IPS-20b (cell line): ENCODE measurements at regions not wholly inside any gene's neighbourhood (a gene's known extent, or its start where the extent isn't known, plus 50 kb on each side); places are given as distances from the start of the nearest gene placed in this dataset.
"Not testable (repeated sequence)": the region's sequence is repeated elsewhere in the genome, so short reads cannot be mapped to it uniquely, and the experiment has no call there.

ENCODE experiments used
- H3K27ac ChIP-seq: one replicate; pipeline ENCODE4 v1.5.1; 2013; ENCODE audit warnings: low read length
- H3K27me3 ChIP-seq: 2 replicates; pipeline ENCODE4 v1.6.1; 2013; ENCODE audit warnings: mild to moderate bottlenecking, low read length, inconsistent platforms; ENCODE audit not compliant: insufficient read depth
- H3K36me3 ChIP-seq: 2 replicates; pipeline ENCODE4 v1.6.1; 2013; ENCODE audit warnings: low read depth, mild to moderate bottlenecking, inconsistent platforms, low read length, moderate library complexity; ENCODE audit not compliant: insufficient read depth
- H3K4me1 ChIP-seq: 2 replicates; pipeline ENCODE4 v1.6.1; 2013; ENCODE audit warnings: mild to moderate bottlenecking, control low read depth, inconsistent platforms, low read length, moderate library complexity; ENCODE audit not compliant: insufficient read depth
- H3K4me3 ChIP-seq: 2 replicates; pipeline ENCODE4 v1.5.1; 2013; ENCODE audit warnings: mild to moderate bottlenecking, low read length, inconsistent platforms
- H3K9ac ChIP-seq: 2 replicates; pipeline ENCODE4 v1.6.1; 2013; ENCODE audit warnings: low read depth, mild to moderate bottlenecking, inconsistent platforms, low read length, moderate library complexity
- H3K9me3 ChIP-seq: 2 replicates; pipeline ENCODE4 v1.6.1; 2013; ENCODE audit warnings: mild to moderate bottlenecking, low read depth, low read length, inconsistent platforms; ENCODE audit not compliant: insufficient read depth

DNA sequence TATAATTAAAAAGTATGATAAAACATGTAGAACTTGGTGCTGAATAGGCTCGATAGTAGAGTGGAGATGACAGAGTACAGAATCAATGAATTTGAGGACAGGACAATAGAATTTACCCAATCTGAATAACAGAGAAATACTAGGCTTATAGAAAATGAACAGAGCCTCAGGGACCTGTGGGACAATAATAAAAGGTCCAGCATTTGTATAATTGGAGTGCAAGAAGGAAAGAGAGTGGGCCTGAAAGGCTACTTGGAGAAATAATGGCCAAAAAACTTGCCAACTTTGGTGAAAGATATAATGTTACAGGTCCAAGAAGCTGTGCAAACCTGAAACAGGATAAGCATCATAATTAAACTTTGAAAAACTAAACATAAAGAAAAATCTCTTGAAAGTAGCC, 227.3 kb downstream of the CXCL12 start:
- Histone ChIP-seq H3K27ac (no peak overlapping the region), H3K9ac (no peak overlapping the region), H3K27me3 (no peaks in the 10 kb centered on the region), H3K4me3 (no peak overlapping the region; the same call in 1 of the 2 replicates), H3K4me1 (no peaks in the 10 kb centered on the region), H3K36me3 (no peaks in the 10 kb centered on the region), H3K9me3 (peaks cover 12% of the 10 kb centered on the region; the same call in 1 of the 2 replicates)

GRCh38 chr10:44154956-44155355, 229.9 kb downstream of the CXCL12 start:
- Histone ChIP-seq H3K27me3 (no peaks in the 10 kb centered on the region), H3K36me3 (no peaks in the 10 kb centered on the region), H3K4me1 (no peaks in the 10 kb centered on the region), H3K27ac (no peak overlapping the region), H3K4me3 (no peak overlapping the region), H3K9ac (no peak overlapping the region), H3K9me3 (peaks cover 28% of the 10 kb centered on the region; the same call in 1 of the 2 replicates)

DNA sequence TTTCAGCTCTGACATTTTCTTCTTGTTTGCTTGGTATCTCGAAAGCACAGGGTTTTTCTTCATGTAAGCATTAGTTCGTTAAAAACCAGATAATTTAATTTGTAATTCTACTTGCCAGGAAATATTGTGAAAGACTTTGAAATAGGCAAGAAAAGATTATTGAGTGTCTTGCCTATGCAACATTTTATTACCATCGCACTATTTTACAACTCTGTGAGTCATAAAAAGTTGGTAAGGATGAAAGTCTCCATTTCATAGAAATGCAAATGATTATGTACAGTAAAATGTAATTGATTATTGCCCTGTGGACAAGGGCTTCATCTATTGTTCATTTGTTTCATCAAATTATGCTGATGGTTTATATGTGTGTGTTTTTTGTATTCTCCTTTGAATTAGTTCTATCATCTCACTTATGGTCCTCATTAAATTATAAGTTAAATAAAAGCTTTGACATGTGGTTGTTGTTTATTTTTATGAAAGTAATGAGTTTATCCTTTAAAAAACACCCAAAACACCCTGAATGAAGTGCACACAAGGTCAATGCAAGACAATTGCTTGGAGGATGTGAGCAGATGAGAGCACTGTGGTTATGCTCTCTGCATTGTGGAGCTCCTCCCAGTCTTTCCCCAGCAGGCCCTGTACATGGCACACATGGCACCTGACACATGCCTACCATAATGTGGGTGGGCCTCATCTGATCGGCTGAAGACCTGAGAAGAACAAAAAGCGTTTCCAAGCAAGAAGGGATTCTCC, 230.8 kb downstream of the CXCL12 start:
- Histone ChIP-seq H3K36me3 (no peaks in the 10 kb centered on the region), H3K27ac (no peak overlapping the region), H3K27me3 (no peaks in the 10 kb centered on the region), H3K9ac (no peak overlapping the region), H3K4me1 (no peaks in the 10 kb centered on the region), H3K4me3 (no peak overlapping the region), H3K9me3 (peaks cover 28% of the 10 kb centered on the region; the same call in 1 of the 2 replicates)

DNA sequence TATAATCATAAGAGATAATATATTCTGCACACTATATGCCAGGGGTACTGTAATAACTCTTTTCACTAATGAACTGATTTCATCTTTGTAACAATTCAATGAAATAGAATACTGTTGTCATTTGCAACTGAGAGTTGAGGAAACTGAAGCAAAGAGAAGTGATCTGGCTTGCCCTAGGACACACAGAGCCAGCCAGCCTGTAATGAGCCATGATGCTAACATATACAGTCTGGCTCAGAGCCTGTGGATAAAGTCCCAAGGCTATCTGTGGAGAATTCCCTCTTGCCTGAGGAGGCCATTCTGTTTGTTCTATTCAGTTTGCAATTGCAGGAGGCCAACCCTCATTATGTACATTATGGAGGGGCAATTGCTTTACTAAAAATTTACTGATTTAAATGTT, 241.3 kb downstream of the CXCL12 start:
- H3K9me3 ChIP-seq, result no peaks in the 10 kb centered on the region
- no peak overlapping the region for H3K9ac ChIP-seq
- no peak overlapping the region for H3K4me3 ChIP-seq
- no peaks in the 10 kb centered on the region for H3K4me1 ChIP-seq
- H3K27ac ChIP-seq, result no peak overlapping the region
- H3K27me3 ChIP-seq, result no peaks in the 10 kb centered on the region
- H3K36me3 ChIP-seq, result no peaks in the 10 kb centered on the region

DNA sequence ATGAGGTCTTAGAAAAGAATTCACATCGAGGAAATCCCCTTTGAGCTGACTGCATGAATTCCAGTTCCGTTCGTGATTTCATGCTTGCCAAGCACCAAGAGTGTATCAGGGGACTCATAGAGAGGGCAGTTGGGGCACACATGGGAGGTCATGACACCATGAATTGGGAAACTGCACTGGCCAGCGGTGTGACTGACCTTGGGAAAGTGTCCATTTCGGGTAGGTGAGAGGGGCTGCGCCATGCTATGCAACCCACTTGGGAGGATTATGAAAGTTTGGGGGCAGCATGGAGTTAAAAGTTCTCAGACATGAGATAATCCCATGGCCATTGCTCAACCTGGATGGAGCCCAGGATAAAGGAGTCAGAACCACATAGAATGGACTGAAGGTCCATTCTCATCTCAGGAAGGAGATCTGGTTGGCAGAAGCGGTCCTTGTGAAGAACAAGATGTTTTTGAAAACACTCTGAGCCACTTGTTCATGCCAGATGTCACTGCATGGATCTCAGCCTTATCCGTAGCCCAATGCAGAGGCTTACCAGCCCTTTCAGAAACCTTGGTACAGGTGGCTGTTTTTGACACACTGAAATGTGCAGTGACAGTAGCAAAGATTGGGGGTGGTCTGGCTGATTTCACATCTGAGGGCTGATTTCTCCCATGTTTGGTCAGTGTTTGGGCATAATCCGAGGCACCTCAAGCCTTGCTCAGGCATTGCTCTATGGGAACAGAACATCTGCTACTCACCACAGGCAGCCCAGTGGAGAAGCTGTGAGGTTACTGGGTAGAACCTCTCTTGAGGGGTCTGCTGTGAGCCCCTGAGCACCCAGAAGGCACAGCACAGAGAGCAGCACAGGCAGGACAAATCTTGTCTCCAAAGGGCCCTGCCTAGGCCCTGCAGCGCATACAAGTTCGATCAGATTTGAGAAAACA, 252.3 kb downstream of the CXCL12 start:
- Histone ChIP-seq H3K27ac (no peak overlapping the region), H3K4me3 (no peak overlapping the region), H3K36me3 (no peaks in the 10 kb centered on the region), H3K9me3 (peaks cover 9% of the 10 kb centered on the region; the same call in 1 of the 2 replicates), H3K9ac (no peak overlapping the region), H3K4me1 (no peaks in the 10 kb centered on the region), H3K27me3 (no peaks in the 10 kb centered on the region)

DNA sequence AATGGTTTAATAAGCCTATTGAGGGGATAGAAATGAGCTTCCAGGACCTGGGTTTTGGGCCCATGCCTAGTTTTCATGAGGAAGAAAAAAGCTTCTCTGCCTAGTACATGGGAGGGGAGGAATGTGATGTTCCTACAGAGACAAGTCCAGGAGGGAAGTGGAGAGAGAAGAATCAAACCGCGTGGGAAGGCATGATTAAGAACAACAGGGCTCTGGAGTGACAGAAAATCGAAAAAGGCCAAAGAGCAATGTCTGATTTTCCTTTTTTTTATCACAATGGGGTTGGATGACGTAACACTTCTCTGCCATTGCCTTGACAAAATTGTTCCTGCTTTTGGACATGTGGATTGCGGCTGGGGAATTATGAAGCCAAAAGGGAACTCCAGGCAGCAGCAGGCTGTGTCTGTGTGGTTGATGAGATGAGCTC, 258.6 kb downstream of the CXCL12 start:
- no peak overlapping the region for H3K9ac ChIP-seq
- no peaks in the 10 kb centered on the region for H3K9me3 ChIP-seq
- H3K27ac ChIP-seq, result no peak overlapping the region

GRCh38 chr10:44125879-44126278, 259.0 kb downstream of the CXCL12 start:
- Histone ChIP-seq H3K27me3 (no peaks in the 10 kb centered on the region), H3K9me3 (no peaks in the 10 kb centered on the region), H3K4me1 (no peaks in the 10 kb centered on the region), H3K27ac (no peak overlapping the region), H3K36me3 (no peaks in the 10 kb centered on the region), H3K9ac (no peak overlapping the region), H3K4me3 (no peak overlapping the region)

More for the DNA sequence above, 258.6 kb downstream of the CXCL12 start:
- no peaks in the 10 kb centered on the region for H3K36me3 ChIP-seq
- H3K4me3 ChIP-seq, result no peak overlapping the region
- H3K4me1 ChIP-seq, result no peaks in the 10 kb centered on the region
- H3K27me3 ChIP-seq, result no peaks in the 10 kb centered on the region

GRCh38 chr10:44118500-44118899, 266.4 kb downstream of the CXCL12 start:
- no peaks in the 10 kb centered on the region for H3K36me3 ChIP-seq

DNA sequence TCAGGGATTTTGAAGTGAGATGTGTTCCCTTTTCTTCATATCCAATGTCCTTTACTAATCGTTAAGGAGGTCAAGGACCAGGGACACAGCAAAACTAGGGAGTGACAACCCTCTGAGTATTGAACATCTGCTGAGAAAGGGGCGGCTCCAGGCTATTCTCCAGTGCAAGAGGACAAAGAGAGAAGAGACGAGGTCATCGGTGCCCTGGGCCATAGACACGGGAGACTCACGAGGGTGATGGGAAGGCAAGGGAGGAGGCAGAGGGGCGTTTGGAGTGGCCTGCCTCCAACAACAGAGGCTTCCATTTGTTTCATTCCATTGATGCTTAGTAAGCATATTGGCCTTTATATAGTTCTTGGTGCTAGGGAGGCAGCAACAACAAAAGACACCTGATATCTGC, 268.4 kb downstream of the CXCL12 start:
- H3K4me1 ChIP-seq, result no peaks in the 10 kb centered on the region
- no peak overlapping the region for H3K27ac ChIP-seq
- H3K4me3 ChIP-seq, result no peak overlapping the region
- no peaks in the 10 kb centered on the region for H3K36me3 ChIP-seq
- H3K27me3 ChIP-seq, result no peaks in the 10 kb centered on the region
- H3K9me3 ChIP-seq, result peaks cover 5% of the 10 kb centered on the region
- no peak overlapping the region for H3K9ac ChIP-seq

More at GRCh38 chr10:44118500-44118899, 266.4 kb downstream of the CXCL12 start:
- Histone ChIP-seq H3K4me1 (no peaks in the 10 kb centered on the region), H3K9ac (no peak overlapping the region), H3K27me3 (no peaks in the 10 kb centered on the region), H3K27ac (no peak overlapping the region), H3K9me3 (no peaks in the 10 kb centered on the region), H3K4me3 (no peak overlapping the region)

DNA sequence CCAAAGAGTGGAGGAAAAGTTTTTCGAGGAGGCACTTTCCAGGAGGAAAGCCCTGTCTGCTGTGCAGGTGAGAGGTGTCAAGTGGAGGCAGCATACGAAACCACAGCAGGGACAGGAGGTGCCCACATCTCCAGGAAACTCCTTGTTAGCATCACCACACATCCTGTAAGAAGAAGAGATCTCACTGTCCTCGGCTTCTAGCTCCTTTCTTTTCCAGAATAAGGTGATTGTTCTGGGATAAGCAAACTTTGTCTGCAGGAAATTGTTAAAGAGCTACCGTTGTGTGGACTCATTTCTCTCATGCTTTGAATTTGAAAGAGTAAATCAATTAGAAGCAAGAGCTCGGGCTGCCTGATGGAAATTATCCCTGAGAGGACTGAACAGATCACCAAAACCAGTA, 269.4 kb downstream of the CXCL12 start:
- Histone ChIP-seq H3K9me3 (peaks cover 5% of the 10 kb centered on the region), H3K27me3 (no peaks in the 10 kb centered on the region), H3K27ac (no peak overlapping the region), H3K4me3 (no peak overlapping the region), H3K36me3 (no peaks in the 10 kb centered on the region), H3K9ac (no peak overlapping the region), H3K4me1 (no peaks in the 10 kb centered on the region)

DNA sequence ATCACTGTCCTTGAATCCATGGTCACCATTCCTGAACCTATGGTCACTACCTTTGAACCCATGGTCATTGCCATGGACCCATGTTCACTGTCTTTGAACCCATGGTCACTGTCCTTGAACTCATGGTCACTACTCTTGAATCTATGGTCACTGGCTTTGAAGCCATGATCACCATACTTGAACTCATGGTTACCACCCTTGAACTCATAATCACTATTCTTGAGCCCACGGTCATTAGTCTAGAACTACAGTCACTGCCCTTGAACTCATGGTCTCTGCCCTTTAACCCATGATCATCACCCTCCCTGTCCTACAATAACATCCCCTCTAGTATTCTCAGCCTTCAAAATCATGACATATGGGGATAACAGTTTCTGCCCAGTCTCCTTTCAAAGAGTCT, 270.5 kb downstream of the CXCL12 start:
- Histone ChIP-seq H3K4me1 (no peaks in the 10 kb centered on the region), H3K9ac (no peak overlapping the region), H3K27me3 (no peaks in the 10 kb centered on the region), H3K27ac (no peak overlapping the region), H3K9me3 (peaks cover 5% of the 10 kb centered on the region), H3K36me3 (no peaks in the 10 kb centered on the region), H3K4me3 (no peak overlapping the region)

- H3K9me3 ChIP-seq, H3K4me3 ChIP-seq, H3K36me3 ChIP-seq, H3K4me1 ChIP-seq, H3K27me3 ChIP-seq, H3K27ac ChIP-seq, H3K9ac ChIP-seq: not testable (repeated sequence)
Measured at GRCh38 chr10:44112280-44112679, 272.6 kb downstream of the CXCL12 start.
